Upper lobe of left lung (tissue), 4 donors: ENCODE measurements at regions not wholly inside any gene's neighbourhood (a gene's known extent, or its start where the extent isn't known, plus 50 kb on each side); places are given as distances from the start of the nearest gene placed in this dataset.

ENCODE experiments used
- CTCF ChIP-seq, 6 experiments: fragments of 450-650 bp in 4 of 6; fragments of 200-600 bp in 2 of 6; sonication (generic) in 2 of 6; IDR thresholded peaks; one replicate each; pipeline ENCODE4 v1.5.1; 2016 to 2019; ENCODE audit warnings: antibody characterized with exemption in 6 of 6
- POLR2A ChIP-seq, 4 donors: fragments of 450-650 bp; IDR thresholded peaks; one replicate each; pipeline ENCODE4 v1.5.1; 2016 to 2017; ENCODE audit warnings: antibody characterized with exemption in 4 of 4, mild to moderate bottlenecking in 2 of 4
- POLR2AphosphoS5 ChIP-seq, 2 donors: sonication (generic); formaldehyde crosslinking; IDR thresholded peaks; one replicate each; pipeline ENCODE4 v1.5.1; 2017; ENCODE audit warnings: antibody characterized with exemption in 2 of 2

DNA sequence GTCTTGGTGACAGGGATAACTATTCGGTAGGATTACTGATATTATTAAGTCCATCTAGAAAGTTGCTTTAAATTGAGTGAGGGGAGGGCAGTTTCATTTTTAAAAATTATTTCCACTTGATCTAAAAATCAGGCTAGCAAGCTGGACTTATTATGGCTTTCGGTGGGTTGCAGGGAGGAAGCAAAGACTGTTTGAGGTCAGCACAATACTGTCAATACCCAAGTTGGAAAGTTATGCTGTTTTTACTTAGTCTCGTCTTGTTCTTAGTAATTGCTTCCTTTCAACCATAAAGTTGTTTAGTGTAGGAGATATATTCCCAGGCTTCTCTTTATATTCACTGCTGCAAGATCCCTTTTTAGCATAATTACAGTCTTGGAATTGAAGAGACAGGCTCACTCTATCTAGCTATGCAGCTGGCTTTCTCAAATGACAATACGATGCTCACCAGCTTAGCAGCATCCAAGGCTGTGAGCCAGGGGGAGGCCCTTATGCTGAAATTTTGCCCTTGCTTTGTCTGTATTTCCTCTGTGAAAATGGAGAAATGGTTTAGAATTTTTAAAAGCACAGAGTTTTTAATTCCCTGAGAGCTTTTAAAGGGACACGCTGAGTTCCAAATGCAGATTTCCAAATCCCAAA is 68.2 kb upstream of the APC start:
- TF ChIP-seq CTCF (IDR thresholded peaks at IDR 0.05) (no peak), POLR2A (IDR thresholded peaks at IDR 0.05) (no peak), POLR2AphosphoS5 (IDR thresholded peaks at IDR 0.05) (no peak)
